CD4-positive, alpha-beta T cell treated with Interferon alpha-2 for 1 hour (primary cell): ENCODE measurements at regions not wholly inside any gene's neighbourhood (a gene's known extent, or its start where the extent isn't known, plus 50 kb on each side); places are given as distances from the start of the nearest gene placed in this dataset.
"Not testable (repeated sequence)": the region's sequence is repeated elsewhere in the genome, so short reads cannot be mapped to it uniquely, and the experiment has no call there.

Experiments
- DNase-seq, 2 donors: peaks; one replicate each; pipeline ENCODE4 v3.0.0-alpha.2; 2020 to 2022

DNA sequence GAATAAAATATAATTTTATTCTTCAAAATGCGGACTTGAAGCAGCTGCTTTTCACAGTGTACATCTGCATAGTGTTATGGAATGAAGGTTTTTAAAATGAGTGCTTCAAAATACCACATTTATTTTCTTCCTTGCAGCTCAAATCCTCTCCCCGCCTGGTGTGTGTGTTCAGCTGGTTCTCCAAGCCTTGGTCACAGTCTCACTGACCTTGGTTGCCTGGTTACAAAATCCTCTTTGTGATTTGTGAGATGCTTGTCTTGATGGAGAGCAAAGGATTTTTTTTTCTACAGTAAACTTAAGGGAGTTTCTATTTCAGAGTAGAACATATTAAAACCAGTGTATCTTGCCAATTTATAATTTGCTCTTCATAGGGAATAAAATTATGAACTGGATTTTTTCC is 139.2 kb downstream of the PCDH18 start:
- DNase-seq = no peak

- no peak for DNase-seq
These were observed 141.6 kb downstream of the PCDH18 start for GRCh38 chr4:137390707-137391106.

GRCh38 chr4:137389911-137390520 is 142.3 kb downstream of the PCDH18 start:
- DNase-seq = no peak

DNA sequence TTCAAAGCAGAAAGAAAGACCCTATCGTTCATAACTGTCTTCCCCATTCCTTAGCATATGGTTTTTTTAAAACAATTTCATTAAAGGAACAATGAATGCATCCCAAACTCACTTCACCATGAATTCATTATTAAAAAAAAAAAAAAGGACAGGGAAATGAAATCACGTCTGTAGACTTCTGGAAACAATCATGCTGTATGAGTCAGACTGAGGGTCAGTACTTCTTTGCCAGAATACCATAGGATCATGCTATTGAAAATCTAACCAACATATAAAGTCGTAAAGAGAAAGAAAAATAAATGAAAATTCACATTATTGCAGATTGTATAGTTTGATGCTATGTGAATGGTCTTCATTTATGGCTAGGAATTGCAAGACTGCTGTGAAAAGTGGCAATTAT is 144.4 kb downstream of the PCDH18 start:
- no peak for DNase-seq

DNA sequence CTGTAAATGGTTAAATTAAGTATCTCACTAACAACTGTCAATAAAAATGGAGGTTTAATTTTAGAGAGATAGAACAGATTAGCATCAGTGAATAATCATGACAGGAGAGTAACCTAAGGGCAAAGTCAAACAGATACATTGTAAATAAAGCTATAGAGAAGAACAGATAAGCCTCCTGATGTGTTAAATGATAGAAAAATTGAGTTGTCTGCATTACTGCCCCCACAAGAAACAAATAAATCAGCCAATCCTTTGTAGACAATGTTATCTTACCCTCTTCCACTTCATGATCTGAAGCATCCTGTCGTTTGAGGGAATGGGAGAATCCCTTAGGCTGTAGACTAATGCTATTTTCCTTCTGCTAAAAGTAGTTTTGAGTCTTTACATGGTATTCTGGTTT is 147.8 kb downstream of the PCDH18 start:
- DNase-seq = no peak

- DNase-seq = no peak
These were observed 153.5 kb downstream of the PCDH18 start for GRCh38 chr4:137378821-137379220.

GRCh38 chr4:137378393-137378792 is 153.9 kb downstream of the PCDH18 start:
- no peak for DNase-seq

- DNase-seq = no peak
These were observed 156.0 kb downstream of the PCDH18 start for GRCh38 chr4:137376312-137376711.

DNA sequence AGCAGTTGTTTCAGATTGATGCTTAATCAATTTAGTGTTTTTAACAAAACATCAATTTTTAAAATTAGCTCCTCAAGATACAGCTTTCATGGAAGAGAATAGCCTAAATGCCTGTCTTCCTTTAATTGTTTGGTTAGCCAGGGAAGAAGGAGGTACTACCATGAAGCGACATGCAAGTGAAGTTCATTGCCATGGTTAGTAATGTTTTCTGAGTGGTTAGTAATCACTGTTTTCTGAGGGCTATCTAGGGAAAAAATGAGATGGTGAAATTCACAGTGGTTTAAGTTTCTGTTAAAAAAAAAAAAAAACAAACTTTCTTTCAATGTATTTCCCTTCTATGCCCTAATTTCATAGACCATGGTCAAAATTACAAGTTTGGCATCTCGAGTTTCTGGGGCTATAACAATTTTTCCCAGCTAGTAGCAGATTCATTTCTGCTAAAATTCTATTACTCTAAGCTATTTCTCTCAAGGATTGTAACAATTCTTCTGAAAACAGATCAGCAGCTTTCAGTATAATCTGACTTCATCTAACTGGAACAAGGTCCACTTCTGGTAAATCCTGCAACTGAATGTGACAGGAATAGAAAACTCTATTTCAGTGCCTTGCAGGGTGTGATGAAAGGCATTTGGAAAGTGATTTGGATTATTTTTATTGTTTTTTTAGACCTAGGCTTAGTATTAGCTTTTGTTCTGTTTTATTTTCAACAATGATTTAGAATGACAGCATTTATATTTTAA is 157.0 kb downstream of the PCDH18 start:
- no peak for DNase-seq

GRCh38 chr4:137370679-137371078 is 161.6 kb downstream of the PCDH18 start:
- no peak for DNase-seq

DNA sequence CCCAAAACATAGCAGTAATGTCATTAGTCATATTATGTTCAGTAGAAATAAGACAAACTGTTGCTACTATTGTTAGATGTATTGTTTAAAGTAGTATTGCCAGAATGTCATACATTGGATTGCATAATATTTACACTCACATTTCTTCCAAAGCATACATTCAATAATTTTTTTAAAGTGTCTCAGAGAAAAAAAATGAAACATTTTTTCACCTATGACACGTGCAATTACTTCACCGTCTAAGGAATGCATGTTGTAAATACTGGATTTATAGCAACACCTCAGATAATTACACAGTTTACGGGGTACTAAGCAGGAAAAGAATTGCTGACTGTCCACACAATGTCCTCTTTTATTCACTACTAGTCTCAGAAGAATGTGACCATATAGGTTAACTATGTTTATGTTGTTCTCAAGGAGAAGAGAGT is 162.1 kb downstream of the PCDH18 start:
- no peak for DNase-seq

DNA sequence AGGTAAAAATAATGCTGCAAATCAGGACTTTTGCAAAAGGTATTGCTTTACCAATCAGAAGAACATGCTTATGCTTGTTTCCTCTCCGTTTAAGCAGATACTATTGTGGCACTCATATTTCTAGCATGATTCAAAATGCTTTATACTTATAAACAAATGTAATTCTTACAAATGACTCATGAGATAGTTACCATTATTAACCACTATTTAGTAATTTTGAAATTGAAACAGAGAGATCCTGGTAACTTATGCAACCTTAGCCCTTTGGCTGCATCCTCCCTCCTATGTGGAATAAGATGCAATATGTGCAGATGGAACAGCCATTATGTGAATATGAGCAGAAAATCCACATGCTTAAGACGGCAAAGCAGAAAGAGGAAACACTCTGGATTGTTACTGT is 164.7 kb downstream of the PCDH18 start:
- no peak for DNase-seq

- DNase-seq = no peak
These were observed 168.8 kb downstream of the PCDH18 start for GRCh38 chr4:137363496-137363895.

GRCh38 chr4:137361756-137362470 is 170.4 kb downstream of the PCDH18 start:
- no peak for DNase-seq

- DNase-seq = no peak
These were observed 171.5 kb downstream of the PCDH18 start for GRCh38 chr4:137360761-137361160.

GRCh38 chr4:137359691-137360315 is 172.5 kb downstream of the PCDH18 start:
- DNase-seq = no peak

DNA sequence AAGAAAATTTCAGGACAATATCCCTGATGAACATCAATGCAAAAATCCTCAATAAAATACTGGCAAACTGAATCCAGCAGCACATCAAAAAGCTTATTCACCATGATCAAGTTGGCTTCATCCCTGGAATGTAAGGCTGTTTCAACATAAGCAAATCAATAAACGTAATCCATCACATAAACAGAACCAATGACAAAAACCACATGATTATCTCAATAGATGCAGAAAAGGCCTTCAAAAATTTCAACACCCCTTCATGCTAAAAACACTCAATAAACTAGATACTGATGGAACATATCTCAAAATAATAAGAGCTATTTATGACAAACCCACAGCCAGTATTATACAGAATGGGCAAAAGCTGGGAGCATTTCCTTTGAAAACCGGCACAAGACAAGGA is 177.7 kb downstream of the PCDH18 start:
- not testable (repeated sequence) for DNase-seq

DNA sequence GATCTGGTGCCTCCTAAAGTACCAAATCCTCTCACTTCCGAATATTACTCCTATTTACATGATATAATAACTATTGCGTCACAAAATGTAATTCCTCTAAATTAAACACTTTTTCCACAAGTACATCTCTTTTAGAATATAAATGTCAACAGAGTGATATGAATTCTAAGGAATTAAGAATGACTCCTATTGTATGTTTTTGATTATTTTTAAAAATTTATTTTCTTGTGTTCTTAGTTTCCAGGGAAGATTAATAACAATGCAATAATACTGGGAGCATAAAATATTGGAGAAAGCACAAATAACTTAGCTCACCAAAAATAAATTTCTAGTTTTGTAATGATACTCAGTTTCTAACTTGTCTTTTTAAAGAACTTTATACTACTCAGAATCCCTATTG is 184.9 kb downstream of the PCDH18 start:
- no peak for DNase-seq

GRCh38 chr4:137345597-137345996 is 186.7 kb downstream of the PCDH18 start:
- DNase-seq = no peak

DNA sequence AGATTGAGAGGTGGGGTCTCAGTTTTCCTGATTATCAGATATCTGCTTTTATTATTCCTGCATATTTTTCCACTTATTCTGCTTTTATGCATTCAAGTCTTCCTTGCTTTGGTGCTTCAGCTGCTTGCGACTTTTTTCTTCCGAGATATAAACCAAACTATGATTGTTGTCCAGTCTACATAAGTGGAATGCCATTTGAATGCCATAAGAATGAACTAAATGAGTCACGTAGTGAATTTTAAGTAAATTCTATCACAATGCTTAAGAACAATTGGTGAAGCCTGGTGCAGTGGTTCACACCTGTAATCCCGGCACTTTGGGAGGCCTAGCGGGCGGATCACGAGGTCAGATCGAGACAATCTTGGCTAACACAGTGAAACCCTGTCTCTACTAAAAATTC is 189.1 kb downstream of the PCDH18 start:
- no peak for DNase-seq

- DNase-seq = no peak
These were observed 199.3 kb downstream of the PCDH18 start for GRCh38 chr4:137333031-137333430.

- no peak for DNase-seq
These were observed 220.0 kb downstream of the PCDH18 start for GRCh38 chr4:137312257-137312656.

- no peak for DNase-seq
These were observed 221.5 kb downstream of the PCDH18 start for GRCh38 chr4:137310593-137311490.
